EH (cell line): ENCODE measurements at regions not wholly inside any gene's neighbourhood (a gene's known extent, or its start where the extent isn't known, plus 50 kb on each side); places are given as distances from the start of the nearest gene placed in this dataset.
A peak's percentile ranks its signal among the peaks of the same experiment; 100 is the strongest.
"Not testable (repeated sequence)": the region's sequence is repeated elsewhere in the genome, so short reads cannot be mapped to it uniquely, and the experiment has no call there.

Source experiments
- DNase-seq: peaks from one replicate; pipeline ENCODE4 v3.0.0-alpha.2; 2015; ENCODE audit warnings: low read depth

- no peak for DNase-seq
Measured at GRCh38 chr3:176193032-176193730, 1004.1 kb downstream of the TBL1XR1 start.

- DNase-seq = no peak
Measured at GRCh38 chr3:176190755-176191154, 1006.5 kb downstream of the TBL1XR1 start.

GRCh38 chr3:176183181-176183580, 1014.1 kb downstream of the TBL1XR1 start:
- DNase-seq = no peak

- DNase-seq = no peak
Measured at GRCh38 chr3:176174060-176174459, 1023.2 kb downstream of the TBL1XR1 start.

- no peak for DNase-seq
Measured at GRCh38 chr3:176172492-176172891, 1024.8 kb downstream of the TBL1XR1 start.

- no peak for DNase-seq
Measured at GRCh38 chr3:176167272-176167671, 1030.0 kb downstream of the TBL1XR1 start.

- DNase-seq = no peak
Measured at GRCh38 chr3:176160997-176161396, 1036.3 kb downstream of the TBL1XR1 start.

GRCh38 chr3:176159796-176160195, 1037.5 kb downstream of the TBL1XR1 start:
- peak; percentile 80 for DNase-seq

GRCh38 chr3:176155012-176155411, 1042.3 kb downstream of the TBL1XR1 start:
- DNase-seq = no peak

GRCh38 chr3:176149567-176149966, 1047.7 kb downstream of the TBL1XR1 start:
- DNase-seq = no peak

- no peak for DNase-seq
Measured at GRCh38 chr3:176147251-176147650, 1050.0 kb downstream of the TBL1XR1 start.

- no peak for DNase-seq
Measured at GRCh38 chr3:176141837-176142236, 1055.4 kb downstream of the TBL1XR1 start.

GRCh38 chr3:176120507-176120906, 1076.8 kb downstream of the TBL1XR1 start:
- DNase-seq = peak; percentile 13

- no peak for DNase-seq
Measured at GRCh38 chr3:176119826-176120225, 1077.5 kb downstream of the TBL1XR1 start.

GRCh38 chr3:176106380-176106779, 1090.9 kb downstream of the TBL1XR1 start:
- peak; percentile 27 for DNase-seq

- no peak for DNase-seq
Measured at GRCh38 chr3:176097027-176097426, 1100.3 kb downstream of the TBL1XR1 start.

GRCh38 chr3:176093892-176094291, 1103.4 kb downstream of the TBL1XR1 start:
- DNase-seq = not testable (repeated sequence)

GRCh38 chr3:176090727-176091126, 1106.6 kb downstream of the TBL1XR1 start:
- no peak for DNase-seq

GRCh38 chr3:176088962-176089383, 1108.3 kb downstream of the TBL1XR1 start:
- DNase-seq = no peak

- no peak for DNase-seq
Measured at GRCh38 chr3:176087066-176087697, 1110.1 kb downstream of the TBL1XR1 start.

- DNase-seq = no peak
Measured at GRCh38 chr3:176079785-176080184, 1117.5 kb downstream of the TBL1XR1 start.

GRCh38 chr3:176078906-176079305, 1118.4 kb downstream of the TBL1XR1 start:
- peak; percentile 77 for DNase-seq

- peak; percentile 55 for DNase-seq
Measured at GRCh38 chr3:176075491-176075890, 1121.8 kb downstream of the TBL1XR1 start.

- DNase-seq = peak; percentile 59
Measured at GRCh38 chr3:176075046-176075445, 1122.2 kb downstream of the TBL1XR1 start.
